ENCODE measurements at regions not wholly inside any gene's neighbourhood (a gene's known extent, or its start where the extent isn't known, plus 50 kb on each side); places are given as distances from the start of the nearest gene placed in this dataset.

- Histone ChIP-seq H3K9me3 (ENCODE audit: insufficient read depth, low read length) (no peaks in the 10 kb centered on the region), H3K27me3 (ENCODE audit: low read depth, low read length) (no peaks in the 10 kb centered on the region), H3K4me2 (ENCODE audit: low read length) (peak overlapping the region; percentile 28; the same call in 1 of the 2 replicates), H3K79me2 (ENCODE audit: low read length) (no peaks in the 10 kb centered on the region), H2AFZ (ENCODE audit: low read depth, low read length) (peak overlapping the region; percentile 55; the same call in 1 of the 2 replicates), H3K36me3 (replicated peaks; ENCODE audit: low read depth, low read length) (peaks cover 9% of the 10 kb centered on the region), H3K4me1 (ENCODE audit: low read length) (peaks cover 9% of the 10 kb centered on the region), H3K27ac (ENCODE audit: low read length) (peak overlapping the region; percentile 84), H3K4me3 (ENCODE audit: low read length) (0 out of 2 replicates have a peak overlapping the region, but pooled peaks have one; percentile 20), H4K20me1 (ENCODE audit: insufficient read depth, low read length) (no peaks in the 10 kb centered on the region), H3K9ac (ENCODE audit: low read length) (no peak overlapping the region; the same call in 1 of the 2 replicates)
- TF ChIP-seq EZH2phosphoT487 (IDR thresholded peaks at IDR 0.05; ENCODE audit: low read depth) (no peak), CTCF (IDR thresholded peaks at IDR 0.05; ENCODE audit: low read depth, low read length) (no peak)
Measured at GRCh38 chrX:98398542-98398941, 1514.8 kb downstream of the RPA4 start.

GRCh38 chrX:98405376-98405775, 1521.7 kb downstream of the RPA4 start:
- Histone ChIP-seq H3K4me2 (ENCODE audit: low read length) (no peak overlapping the region), H4K20me1 (ENCODE audit: insufficient read depth, low read length) (no peaks in the 10 kb centered on the region), H3K27me3 (ENCODE audit: low read depth, low read length) (no peaks in the 10 kb centered on the region), H3K9ac (ENCODE audit: low read length) (no peak overlapping the region), H3K4me1 (ENCODE audit: low read length) (no peaks in the 10 kb centered on the region), H2AFZ (ENCODE audit: low read depth, low read length) (no peak overlapping the region), H3K4me3 (ENCODE audit: low read length) (no peak overlapping the region), H3K36me3 (replicated peaks; ENCODE audit: low read depth, low read length) (no peaks in the 10 kb centered on the region), H3K9me3 (ENCODE audit: insufficient read depth, low read length) (no peaks in the 10 kb centered on the region), H3K79me2 (ENCODE audit: low read length) (no peaks in the 10 kb centered on the region), H3K27ac (ENCODE audit: low read length) (no peak overlapping the region)
- TF ChIP-seq EZH2phosphoT487 (IDR thresholded peaks at IDR 0.05; ENCODE audit: low read depth) (no peak), CTCF (IDR thresholded peaks at IDR 0.05; ENCODE audit: low read depth, low read length) (no peak)

GRCh38 chrX:98407584-98407983, 1523.9 kb downstream of the RPA4 start:
- H4K20me1 ChIP-seq (ENCODE audit: insufficient read depth, low read length), result no peaks in the 10 kb centered on the region
- no peak overlapping the region for H3K4me3 ChIP-seq (ENCODE audit: low read length)
- H3K79me2 ChIP-seq (ENCODE audit: low read length), result no peaks in the 10 kb centered on the region
- no peak overlapping the region for H3K9ac ChIP-seq (ENCODE audit: low read length)
- H3K4me2 ChIP-seq (ENCODE audit: low read length), result no peak overlapping the region
- no peaks in the 10 kb centered on the region for H3K9me3 ChIP-seq (ENCODE audit: insufficient read depth, low read length)
- H3K4me1 ChIP-seq (ENCODE audit: low read length), result no peaks in the 10 kb centered on the region
- no peaks in the 10 kb centered on the region for H3K36me3 ChIP-seq (replicated peaks; ENCODE audit: low read depth, low read length)
- H3K27ac ChIP-seq (ENCODE audit: low read length), result no peak overlapping the region
- H3K27me3 ChIP-seq (ENCODE audit: low read depth, low read length), result no peaks in the 10 kb centered on the region
- TF ChIP-seq EZH2phosphoT487 (IDR thresholded peaks at IDR 0.05; ENCODE audit: low read depth) (no peak), CTCF (IDR thresholded peaks at IDR 0.05; ENCODE audit: low read depth, low read length) (no peak)
- no peak overlapping the region for H2AFZ ChIP-seq (ENCODE audit: low read depth, low read length)

- no peak overlapping the region for H3K4me3 ChIP-seq (ENCODE audit: low read length)
- no peak for TF ChIP-seq CTCF (IDR thresholded peaks at IDR 0.05; ENCODE audit: low read depth, low read length)
- no peaks in the 10 kb centered on the region for H3K27me3 ChIP-seq (ENCODE audit: low read depth, low read length)
- no peak overlapping the region for H3K27ac ChIP-seq (ENCODE audit: low read length)
- H3K4me2 ChIP-seq (ENCODE audit: low read length), result no peak overlapping the region
- H3K79me2 ChIP-seq (ENCODE audit: low read length), result no peaks in the 10 kb centered on the region
- H2AFZ ChIP-seq (ENCODE audit: low read depth, low read length), result no peak overlapping the region
- H3K36me3 ChIP-seq (replicated peaks; ENCODE audit: low read depth, low read length), result no peaks in the 10 kb centered on the region
- H3K9ac ChIP-seq (ENCODE audit: low read length), result no peak overlapping the region
- H4K20me1 ChIP-seq (ENCODE audit: insufficient read depth, low read length), result no peaks in the 10 kb centered on the region
- H3K9me3 ChIP-seq (ENCODE audit: insufficient read depth, low read length), result no peaks in the 10 kb centered on the region
- H3K4me1 ChIP-seq (ENCODE audit: low read length), result no peaks in the 10 kb centered on the region
Measured at GRCh38 chrX:98409867-98410266, 1526.2 kb downstream of the RPA4 start.

Data from OCI-LY3 (cell line).